ENCODE measurements at regions not wholly inside any gene's neighbourhood (a gene's known extent, or its start where the extent isn't known, plus 50 kb on each side); places are given as distances from the start of the nearest gene placed in this dataset.
"Not testable (repeated sequence)": the region's sequence is repeated elsewhere in the genome, so short reads cannot be mapped to it uniquely, and the experiment has no call there.

- not testable (repeated sequence) for DNase-seq (ENCODE audit: low spot score)
Measured at GRCh38 chr20:29120088-29120487, 2137.4 kb upstream of the DEFB115 start.

GRCh38 chr20:29120575-29120974 lies 2136.9 kb upstream of the DEFB115 start:
- not testable (repeated sequence) for DNase-seq (ENCODE audit: low spot score)

DNA sequence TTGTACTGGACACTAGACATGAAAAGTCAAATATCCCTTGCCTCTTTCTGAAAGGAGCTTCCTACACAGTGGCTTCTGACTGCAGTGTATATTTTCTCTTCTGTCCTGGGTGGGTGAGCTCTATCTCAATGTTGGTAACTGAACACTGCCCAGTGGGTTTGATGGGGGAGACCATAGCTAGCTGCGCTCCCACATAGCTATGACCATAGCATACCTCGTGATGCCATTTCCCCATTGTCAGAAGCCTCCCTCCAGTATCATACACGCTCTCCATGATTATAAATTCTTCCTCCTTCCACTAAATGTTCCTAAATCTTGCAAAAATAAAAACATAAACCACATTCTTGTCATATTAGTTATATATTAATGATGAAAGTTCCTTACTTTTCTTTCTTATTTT lies 2134.7 kb upstream of the DEFB115 start:
- not testable (repeated sequence) for DNase-seq (ENCODE audit: low spot score)

DNA sequence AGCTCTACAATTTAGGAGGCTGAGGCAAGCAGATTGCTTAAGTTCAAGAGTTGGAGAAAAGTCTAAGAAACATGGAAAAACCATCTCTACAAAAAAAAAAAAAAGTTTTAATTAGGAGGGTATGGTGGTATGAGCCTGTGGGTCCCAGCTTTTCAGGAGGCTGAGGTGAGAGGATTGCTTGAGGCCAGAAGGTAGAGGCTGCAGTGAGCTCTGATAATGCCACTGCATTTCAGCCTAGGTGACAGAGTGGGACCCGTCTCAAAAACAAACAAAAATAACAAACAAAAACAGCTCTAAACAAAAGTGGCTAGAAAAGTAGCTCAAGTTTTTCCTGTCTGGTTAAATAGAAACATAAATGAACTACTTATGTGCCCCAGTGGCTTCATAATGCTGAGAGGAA lies 2133.6 kb upstream of the DEFB115 start:
- DNase-seq (ENCODE audit: low spot score) = no peak
